D341Med (cell line): ENCODE measurements at regions not wholly inside any gene's neighbourhood (a gene's known extent, or its start where the extent isn't known, plus 50 kb on each side); places are given as distances from the start of the nearest gene placed in this dataset.
A peak's percentile ranks its signal among the peaks of the same experiment; 100 is the strongest.

Source experiments
- DNase-seq: peaks from one replicate; pipeline ENCODE4 v3.0.0; 2012; ENCODE audit warnings: low spot score

DNA sequence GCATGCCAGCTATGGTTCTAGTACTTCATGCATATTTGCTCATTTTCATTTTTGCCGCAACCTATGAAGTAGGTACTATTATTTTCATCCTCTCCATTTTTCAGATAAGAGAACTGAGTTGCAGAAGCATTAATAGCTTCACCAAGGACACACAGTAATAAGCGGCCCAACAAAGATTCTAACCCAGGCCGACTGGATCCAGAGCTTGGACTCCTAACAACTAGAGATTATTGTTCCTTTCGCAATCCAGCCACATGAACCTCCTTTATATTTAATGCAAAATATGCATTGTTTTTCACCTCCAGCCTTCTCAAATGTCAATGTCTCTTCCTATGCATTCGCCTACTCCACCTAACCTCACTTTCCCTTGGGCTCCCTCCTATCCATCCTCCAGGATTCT, 148.3 kb downstream of the CCDC34 start:
- no peak for DNase-seq

DNA sequence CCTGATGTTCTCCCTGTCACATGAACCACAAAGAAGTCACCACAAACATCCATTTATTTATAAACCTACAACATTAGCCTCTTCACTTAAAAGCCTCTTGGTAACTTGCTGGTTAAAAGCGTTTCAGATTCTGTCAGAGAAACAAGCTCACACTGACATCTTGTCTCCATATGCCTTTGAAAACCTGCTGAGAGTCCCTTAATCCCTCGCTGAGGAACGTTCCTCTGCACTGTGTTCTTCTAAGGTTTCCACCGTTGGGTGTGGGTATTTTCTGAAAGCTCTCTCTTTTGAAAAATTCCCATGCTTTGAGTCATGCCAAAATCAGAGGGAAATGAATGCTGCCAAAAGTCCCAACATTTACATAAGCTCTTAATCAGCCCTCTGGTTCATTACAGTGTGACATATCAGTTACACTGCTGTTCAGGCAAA, 149.8 kb downstream of the CCDC34 start:
- DNase-seq = no peak

DNA sequence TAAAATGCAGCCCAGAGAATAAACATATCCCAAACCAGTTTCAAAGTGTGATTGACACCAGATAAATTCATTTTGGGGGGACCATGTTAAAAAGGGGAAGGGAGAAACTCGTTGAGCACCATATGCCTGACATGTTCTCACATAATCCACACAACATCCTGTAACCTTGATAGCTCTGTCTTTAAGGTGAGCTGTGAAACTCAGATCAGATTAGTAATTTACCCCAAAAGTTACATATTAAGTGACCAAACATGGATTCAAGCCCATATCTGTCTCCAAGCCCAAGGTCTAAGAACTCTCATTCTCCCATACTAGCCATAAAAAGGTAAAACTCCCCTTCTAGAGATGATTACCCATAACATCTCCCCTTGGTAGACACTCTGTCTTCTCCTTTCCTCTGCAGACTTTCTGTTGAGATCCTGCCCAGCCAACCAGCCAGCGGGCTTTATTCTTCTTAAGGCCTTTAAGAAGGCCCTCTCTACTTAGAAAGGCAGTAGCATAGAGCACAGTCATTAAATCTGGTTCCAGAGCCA, 150.7 kb downstream of the CCDC34 start:
- DNase-seq = no peak

DNA sequence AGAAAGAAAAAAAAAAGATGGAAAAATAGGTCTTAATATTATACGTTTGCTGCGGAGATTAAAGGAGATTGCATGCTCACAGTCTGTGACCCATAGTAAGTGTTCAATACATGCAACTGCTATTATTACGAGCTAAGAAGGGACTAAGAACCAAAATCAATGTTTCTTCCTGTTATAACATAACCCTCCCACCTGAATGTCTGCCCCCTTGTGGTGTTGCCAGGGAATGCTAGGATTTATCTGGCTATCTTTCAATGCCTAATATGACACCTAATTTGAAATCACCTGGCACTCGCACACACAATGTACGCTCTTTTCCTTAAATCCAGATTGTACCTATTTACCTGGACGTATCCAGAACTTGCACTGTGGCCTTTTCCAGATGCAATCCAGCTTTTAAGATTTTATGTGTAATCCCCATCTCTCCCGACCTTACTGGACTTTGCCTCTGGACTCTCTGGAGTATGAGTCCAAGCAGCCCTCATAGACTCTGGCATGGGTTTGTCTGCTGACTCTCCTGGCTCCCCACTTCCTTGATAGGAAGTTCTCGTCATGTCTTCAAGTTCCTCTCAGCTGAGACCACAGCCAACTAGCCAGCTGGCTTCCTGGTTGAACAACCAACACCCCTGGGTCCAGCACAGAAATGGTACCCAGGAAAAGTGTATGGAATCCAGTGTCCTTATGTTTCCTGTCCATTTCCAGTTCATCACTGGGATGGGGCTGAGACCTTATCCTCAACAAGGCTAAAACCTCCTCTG, 151.5 kb downstream of the CCDC34 start:
- no peak for DNase-seq

DNA sequence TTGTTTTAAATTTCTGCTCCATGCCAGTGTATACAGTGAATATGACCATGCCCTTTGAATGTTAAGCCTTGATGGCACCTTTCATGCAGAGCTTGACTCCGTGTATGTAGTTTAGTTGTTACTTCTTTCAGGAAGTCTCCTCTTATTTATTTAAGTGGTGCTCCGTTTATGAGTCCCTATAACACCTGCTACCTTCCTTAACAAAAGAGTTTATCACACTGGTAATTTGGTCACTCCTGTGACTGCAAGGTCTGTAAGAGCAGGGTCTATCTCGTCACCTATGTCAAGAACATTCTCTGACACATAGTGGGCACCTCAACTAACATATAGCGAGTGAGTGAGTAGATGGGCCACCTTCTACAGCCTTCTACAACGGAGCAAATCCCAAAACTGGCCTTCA, 152.5 kb downstream of the CCDC34 start:
- DNase-seq = no peak

DNA sequence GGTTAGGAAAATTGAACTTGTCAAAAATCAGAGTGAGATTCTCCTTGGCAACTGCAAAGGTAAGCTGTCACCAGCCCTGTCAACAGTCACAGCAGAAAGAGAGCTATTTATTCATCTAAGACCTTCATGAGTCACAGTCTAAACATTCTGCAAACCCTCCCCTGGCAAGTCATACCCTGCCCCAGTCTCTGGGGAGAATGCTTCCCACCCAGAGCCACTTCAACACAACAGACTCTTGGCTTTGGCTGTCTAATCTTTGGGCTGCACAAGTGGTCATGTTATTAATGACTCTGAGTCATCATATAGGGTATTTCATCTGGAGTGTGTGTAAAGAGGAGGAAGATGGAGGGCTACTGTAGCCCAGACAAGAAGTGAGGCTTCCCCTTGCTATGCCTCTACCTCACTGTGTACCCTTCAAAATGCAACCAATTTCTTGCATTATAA, 153.4 kb downstream of the CCDC34 start:
- no peak for DNase-seq

DNA sequence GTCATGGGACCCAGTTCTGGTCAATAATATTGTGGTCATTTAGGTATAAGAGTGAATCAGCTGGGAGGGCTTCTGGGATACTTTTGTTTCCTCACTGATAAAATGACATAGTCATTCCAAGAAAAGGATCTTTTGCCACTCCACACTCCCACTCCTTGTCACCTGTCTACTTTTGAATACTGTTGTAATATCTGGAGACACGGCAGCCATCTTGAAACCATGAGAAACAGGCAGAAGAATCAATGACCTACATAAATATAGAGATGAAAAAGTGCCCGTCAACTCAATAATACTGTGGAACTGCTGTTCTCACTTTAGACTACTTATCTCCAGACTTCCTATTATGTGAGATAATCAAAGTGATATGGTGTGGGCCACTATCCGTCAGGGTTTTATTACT, 154.2 kb downstream of the CCDC34 start:
- DNase-seq = no peak

DNA sequence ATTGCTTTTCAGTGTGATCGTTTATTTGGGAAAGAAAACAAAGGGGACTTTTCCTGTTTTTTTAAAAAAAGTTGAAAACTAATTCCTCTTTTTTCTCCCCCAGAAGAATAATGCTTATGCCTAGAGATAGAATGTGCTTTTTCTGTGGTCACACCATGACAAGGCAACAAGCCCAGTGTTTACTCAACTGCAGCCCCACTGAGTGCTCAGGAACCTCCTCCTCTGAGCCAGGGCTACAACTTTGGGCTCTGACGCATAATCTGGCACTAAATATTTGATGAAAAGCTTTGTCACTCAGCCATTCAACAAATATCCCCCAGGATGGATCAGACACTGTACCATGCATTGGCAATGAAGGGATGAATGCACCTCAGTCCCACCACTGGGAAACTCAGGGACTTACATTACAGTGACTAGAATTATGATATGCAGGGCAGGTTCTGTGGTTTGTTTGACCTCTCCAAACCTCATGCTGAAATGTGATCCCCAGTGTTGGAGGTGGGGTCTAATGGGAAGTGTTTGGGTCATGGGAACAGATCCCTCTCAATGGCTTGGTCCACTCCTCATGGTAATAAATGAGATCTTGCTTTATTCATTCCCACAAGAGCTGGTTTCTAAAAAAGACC, 155.9 kb downstream of the CCDC34 start:
- no peak for DNase-seq

DNA sequence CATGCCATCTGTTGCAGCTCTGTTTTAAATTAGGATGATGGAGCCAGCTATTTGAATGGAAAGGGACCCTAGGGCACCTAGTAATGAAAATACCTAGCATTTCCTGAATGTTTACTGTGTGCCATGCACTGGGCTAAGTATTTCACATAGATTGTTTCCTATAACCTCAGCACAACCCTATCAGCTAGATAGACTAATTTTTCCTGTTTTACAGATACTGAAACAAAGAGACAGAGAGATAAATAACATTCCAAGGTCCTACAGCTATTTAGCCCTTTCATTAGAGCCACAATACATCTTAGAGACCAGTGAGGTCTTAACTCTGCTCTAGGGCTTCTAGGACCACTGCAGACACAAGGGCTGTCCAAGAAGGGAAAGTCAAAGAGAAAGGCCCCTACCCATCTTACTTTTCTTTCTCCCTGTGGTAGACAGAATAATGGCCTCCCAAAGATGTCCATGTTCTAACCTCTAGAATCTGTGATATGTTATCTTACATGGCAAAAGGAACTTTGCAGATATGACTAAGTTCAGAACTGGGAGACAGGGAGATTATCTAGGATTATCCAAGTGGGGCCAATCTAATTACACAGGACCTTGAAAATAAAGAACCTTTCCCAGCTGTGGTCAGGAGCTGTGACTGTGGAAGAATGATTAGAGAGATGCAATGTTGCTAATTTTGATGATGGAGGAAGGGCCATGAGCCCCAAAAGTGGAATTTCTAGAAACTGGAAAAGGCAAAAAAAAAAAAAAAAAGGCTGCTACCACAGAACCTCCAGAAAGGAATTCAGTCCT, 157.0 kb downstream of the CCDC34 start:
- DNase-seq = no peak

DNA sequence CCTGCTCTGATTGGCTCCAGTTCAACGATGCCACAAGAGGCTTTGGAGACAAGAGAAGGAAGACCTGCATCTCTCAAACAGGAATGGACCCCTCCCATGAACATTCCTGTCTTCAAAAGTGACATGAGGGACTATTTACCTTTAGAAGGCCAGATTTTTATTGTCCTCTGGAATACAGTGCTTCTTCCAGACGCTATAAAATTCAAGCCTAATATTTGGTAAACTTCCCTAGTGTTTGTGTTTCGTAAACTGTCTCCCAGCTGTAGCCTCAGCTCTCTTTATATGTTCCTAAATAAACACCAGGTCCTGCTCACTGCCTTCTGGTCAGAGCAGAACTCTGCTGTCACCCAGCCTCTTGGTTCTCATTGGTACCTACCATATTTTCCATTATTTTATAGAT, 157.8 kb downstream of the CCDC34 start:
- DNase-seq = no peak

DNA sequence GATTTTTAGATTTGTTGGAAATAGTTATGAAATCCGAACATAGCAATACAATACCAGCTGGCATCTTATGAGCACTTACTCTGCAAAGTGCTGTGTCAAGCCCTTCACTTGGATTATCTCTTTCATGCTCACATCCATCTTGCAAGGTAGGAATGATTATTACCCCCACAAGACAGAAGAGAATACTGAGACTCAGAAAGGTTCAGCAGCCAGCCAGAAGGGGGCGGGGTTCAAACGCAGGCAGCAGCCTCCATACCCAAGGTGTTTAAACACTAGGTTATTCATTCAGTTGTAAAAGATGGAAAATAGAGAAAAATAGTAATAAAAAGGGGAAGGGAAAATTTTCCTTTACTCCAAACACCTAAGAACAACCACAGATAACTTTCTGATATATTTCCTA, 158.5 kb downstream of the CCDC34 start:
- DNase-seq = no peak

DNA sequence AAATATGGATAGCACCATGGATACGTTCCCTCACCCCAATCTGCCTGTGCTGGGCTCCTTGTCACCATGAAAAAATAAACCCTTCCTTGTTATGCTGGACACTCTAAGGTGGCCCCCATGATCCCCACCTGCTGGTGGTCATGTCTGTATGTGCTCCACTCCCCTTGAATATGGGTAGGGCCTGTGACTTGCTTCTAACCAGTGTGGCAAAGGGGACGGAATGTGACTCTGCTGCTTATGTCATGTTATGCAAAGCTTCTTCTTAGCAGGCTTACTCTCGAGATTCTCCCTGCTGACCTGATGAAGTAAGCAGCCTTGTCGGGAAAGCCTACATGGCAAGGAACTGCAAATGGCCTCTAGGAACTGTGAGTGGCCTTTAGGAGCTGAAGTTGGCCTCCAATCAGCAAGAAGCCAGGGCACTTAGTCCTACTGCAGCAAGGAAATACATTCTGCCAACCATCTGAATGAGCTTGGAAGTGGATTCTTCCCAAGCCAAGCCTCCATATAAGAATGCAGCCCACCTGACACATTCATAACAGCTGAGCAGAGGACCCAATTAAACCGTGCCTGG, 159.9 kb downstream of the CCDC34 start:
- no peak for DNase-seq

DNA sequence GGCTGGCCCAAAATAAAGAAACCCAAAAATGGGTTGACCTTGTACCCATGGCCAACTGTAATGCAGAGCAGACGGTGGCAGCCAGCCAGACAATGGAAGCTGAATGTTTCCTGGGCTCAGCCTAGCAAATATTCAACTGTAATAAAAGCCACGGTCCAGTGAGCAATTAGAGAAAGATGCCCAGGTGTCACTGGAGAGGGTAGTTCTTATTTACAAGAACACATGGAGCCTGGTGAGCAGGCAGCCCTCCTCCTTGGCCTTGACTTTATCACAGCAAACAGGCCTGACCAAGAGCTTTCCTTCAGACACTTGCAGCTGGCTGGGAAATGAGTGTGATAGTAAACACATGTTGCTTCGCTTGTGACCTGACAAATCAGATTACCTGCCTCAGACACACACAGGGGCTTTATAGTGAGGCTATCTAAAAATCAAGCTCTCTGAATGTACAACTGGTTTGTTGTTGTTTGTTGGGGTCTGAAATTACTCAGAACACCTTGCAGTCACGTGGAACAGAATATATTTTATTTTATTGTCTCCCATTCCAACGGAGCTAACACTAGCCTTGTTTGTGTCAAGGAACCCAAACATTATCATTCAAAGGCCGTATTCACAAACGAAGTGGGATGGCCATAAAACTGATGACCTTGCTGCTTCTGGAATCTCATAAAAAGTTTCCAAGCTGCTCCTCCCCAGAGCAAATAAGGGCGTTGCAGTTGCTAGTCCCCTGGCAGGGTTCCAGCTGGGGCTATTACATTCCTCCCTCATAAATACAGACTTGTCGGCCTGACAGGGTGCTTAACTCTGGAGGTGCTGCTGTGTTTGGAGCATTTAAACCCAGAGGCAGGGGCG, 161.1 kb downstream of the BBOX1 start:
- DNase-seq = peak; percentile 39

DNA sequence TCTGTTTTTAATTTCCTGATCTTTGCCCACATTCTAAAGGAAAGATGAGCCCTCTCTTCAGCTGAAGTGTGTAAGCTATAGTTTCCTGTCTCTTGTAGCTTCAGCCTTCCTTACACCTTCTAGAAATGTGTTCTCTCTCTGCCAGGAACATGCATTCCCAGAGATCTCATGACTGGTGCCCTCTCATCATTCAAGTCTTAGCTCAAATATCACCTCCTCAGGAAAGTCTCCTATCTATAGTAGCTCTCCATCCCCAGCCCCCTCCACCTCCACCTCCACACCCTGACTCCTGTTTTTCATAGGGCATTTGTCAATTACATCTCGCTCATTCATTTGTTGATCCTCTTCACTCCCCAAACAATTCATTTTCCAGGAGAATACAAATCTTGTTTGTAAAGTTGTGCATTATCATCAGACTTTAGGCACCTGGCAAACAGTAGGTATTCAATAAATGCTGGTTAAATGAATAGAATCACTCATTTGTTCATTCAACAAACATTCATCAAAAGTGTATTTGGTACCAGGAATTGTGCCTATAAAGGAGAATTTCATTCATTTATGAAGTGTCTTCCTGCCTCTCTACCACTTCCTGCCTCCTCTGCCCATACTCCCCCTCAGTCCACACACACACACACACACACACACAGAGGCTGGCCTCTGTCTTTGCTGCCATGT, 160.3 kb downstream of the BBOX1 start:
- DNase-seq = no peak

DNA sequence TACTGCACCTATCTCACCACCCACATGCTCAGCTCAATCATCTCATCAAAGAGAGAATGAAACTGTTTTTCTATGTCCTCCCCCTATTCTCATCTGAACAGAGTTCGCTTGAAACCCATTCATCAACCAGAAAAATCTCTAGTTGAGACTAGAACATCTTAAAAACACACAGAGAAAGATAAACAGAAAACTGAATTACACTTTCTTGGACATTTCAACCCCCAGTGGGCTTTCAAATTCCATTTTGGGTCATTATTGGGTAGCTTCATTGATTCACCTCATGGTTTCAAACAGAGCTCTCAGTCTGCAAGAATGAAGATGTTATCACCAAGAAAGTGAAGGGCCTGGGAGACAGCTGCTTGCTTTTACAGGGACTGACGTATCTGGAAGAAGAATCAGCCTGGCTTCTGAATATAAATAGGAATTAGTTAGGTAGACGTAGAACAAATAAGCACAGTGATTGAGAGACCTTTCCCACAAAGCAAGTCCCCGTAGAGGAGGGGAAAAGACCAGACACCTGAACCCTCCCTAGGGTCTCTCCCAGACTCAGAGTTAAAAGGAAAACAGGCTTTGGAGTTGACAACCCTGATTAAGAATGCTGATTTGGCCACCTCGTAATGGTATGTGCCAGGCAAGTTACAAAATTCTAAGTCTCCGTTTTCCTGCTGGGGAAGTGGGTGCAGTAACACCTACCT, 155.7 kb downstream of the BBOX1 start:
- DNase-seq = no peak

DNA sequence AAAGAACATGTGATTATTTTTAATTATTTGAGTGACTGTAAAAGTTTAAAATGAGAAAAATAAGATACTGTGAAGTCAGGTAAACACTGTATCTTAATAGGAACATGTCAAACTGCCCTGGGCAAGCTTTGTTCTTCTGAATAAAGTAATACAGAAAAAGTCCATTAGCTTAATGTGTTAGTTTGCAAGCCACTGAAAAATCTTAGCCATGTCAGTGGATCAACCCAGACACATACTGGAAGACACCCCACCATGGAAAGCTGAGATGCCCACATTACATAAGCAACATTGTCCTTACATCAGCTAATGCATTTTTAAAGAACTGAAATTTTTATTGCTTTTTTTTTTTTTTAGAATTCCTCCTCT, 155.2 kb downstream of the BBOX1 start:
- no peak for DNase-seq

DNA sequence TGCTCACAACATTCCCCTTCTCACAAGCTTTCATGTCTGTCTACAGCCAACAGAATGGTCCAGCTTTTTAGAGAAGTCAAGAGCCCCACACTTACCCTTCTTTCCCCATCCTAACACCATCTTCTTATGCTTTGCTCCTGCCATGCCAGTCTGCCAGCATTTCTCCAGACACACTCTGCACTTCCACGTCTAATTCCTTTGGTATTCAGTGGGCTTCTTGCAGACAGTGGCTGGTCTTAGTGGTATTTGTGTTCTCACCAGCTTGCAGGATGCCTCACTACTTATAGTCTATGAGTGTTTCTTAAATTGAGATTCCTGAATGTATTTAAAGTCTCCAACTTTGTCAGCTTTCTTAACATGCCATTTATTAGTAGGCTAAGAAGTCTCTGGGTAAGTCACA, 154.4 kb downstream of the BBOX1 start:
- DNase-seq = no peak

DNA sequence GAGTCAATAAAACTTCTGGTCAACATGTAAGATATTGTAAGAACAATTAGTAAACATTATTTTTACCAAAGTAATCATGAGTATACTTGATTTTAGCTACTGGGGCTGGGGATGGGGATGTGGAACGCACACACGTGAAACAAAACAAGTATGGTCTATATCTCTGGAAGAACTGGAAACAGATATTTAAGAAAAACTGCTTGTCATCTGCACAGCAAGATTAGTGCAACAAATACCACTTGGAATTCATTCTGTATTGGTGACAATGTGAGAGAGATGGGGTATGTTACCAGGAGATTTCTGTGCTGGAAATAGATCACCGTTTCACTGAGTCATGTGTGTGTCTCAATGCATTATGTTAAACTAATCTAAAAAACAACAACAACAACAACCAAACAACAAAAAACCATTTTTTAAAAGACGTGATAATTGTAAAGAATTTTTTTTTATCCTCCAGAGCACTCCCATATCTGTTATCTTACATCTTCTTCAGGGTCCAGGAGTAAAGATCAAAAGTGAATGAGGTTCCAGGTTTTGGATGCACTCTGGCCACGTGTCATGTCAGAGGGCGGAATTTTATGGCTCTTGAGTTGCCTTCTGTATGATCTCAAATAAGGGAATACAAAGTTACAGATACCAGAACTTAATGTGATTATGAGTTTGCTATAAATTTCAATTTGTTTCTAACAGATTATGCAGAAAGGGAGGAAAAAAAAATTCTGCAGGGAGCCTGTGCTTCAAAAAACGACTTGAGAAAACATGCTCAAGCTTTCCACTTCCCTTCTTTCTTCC, 153.0 kb downstream of the BBOX1 start:
- no peak for DNase-seq

DNA sequence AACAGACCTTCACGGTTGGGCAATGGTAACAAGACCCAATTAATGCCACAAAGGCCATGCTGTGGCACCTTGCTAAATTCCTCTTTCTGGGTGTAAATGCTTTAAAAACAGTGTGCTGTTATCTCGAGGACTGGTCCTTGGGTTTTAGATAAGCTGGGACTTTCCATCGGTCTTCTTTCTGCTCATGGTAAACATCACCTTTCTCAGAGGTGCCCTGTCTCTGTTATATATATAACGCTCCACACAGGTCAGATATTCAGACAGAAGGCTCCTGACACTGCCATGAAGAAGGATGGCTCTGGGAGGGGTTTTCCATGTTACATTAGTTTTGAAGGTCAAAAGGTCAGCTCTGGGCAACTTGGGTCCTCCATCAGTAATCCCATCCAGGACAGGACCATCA, 151.6 kb downstream of the BBOX1 start:
- no peak for DNase-seq

DNA sequence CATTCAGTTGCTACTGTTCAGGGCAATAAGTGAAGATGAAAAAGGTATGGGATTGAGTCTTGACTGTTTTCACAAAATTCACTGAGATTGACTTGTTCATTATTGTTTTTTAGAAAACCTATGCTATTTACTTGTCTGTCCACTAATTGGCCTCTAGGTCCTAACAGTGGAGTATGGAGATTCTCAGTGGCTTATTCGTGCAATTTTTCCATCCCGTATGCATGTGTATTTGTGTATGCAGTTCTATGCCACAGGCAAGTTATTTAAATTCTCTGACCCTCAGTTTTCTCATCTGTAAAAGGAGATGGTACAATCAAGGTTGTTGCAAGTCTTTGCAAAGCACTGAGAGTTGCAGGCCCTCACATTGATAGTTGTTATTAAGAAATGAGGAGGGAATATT, 151.0 kb downstream of the BBOX1 start:
- no peak for DNase-seq
